ENCODE measurements at regions not wholly inside any gene's neighbourhood (a gene's known extent, or its start where the extent isn't known, plus 50 kb on each side); places are given as distances from the start of the nearest gene placed in this dataset.

DNA sequence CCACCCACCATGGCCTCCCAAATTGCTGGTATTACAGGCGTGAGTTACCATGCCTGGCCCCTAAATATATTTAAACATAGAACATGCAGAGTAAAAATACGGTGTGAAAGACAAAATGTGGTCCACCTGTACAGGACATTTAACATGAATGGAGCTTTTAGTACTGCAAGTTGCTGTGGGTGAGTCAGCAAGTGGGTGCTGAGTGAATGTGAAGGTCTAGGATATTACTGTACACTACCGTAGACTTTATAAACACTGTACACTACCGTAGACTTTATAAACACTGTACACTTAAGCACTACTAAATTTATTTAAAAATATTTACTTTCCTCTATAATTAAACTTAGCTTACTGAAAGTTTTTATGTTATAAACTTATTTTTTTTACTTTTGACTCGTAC lies 317.8 kb downstream of the PRDM9 start:
- TF ChIP-seq EP300 (IDR thresholded peaks at IDR 0.05), result no peak
- Histone ChIP-seq H3K9me3 (no peaks in the 10 kb centered on the region), H3K27ac (replicated peaks in 1 of 4) (no peak overlapping the region), H3K4me1 (no peaks in the 10 kb centered on the region), H3K27me3 (no peaks in the 10 kb centered on the region), H3K4me3 (no peak overlapping the region), H3K36me3 (no peaks in the 10 kb centered on the region)
- 71% methylated on average over 5 of the region's 5 CpGs for WGBS
- intact Hi-C loops (cut with DNase I), result no loop called here
- DNase-seq (ENCODE audit: extremely low spot score), result no peak

DNA sequence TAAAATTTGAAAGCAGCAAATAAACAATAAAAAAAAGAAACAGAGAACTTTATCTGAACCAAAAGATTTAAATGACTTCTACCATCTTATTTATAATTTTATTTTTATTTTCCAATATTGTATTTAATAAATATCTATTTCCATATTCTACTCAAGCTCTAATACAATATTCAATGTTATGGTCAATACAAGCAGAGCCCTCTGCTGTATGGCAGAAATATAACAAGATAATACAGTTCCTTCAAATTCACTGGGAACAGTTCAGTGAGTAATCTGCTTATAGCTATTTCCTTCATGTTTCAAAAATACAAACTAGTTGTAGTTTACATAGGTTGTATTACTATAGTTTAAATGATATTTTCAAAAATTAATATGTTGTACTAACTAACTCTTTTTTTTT lies 332.7 kb downstream of the PRDM9 start:
- Histone ChIP-seq H3K4me3 (no peak overlapping the region), H3K36me3 (no peaks in the 10 kb centered on the region), H3K27ac (replicated peaks in 1 of 4) (no peak overlapping the region), H3K27me3 (no peaks in the 10 kb centered on the region), H3K9me3 (peaks cover 0 to 15% (median 6%) of the 10 kb centered on the region in 4 donors), H3K4me1 (no peaks in the 10 kb centered on the region)
- no peak for DNase-seq (ENCODE audit: extremely low spot score)
- intact Hi-C loops (cut with DNase I), result no loop called here
- TF ChIP-seq POLR2A (IDR thresholded peaks at IDR 0.05; ENCODE audit: low read depth), result no peak
- TF ChIP-seq, protein P1, sequence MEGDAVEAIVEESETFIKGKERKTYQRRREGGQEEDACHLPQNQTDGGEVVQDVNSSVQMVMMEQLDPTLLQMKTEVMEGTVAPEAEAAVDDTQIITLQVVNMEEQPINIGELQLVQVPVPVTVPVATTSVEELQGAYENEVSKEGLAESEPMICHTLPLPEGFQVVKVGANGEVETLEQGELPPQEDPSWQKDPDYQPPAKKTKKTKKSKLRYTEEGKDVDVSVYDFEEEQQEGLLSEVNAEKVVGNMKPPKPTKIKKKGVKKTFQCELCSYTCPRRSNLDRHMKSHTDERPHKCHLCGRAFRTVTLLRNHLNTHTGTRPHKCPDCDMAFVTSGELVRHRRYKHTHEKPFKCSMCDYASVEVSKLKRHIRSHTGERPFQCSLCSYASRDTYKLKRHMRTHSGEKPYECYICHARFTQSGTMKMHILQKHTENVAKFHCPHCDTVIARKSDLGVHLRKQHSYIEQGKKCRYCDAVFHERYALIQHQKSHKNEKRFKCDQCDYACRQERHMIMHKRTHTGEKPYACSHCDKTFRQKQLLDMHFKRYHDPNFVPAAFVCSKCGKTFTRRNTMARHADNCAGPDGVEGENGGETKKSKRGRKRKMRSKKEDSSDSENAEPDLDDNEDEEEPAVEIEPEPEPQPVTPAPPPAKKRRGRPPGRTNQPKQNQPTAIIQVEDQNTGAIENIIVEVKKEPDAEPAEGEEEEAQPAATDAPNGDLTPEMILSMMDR (IDR thresholded peaks at IDR 0.05), result peak in 1 of 3 experiments; percentile 4

DNA sequence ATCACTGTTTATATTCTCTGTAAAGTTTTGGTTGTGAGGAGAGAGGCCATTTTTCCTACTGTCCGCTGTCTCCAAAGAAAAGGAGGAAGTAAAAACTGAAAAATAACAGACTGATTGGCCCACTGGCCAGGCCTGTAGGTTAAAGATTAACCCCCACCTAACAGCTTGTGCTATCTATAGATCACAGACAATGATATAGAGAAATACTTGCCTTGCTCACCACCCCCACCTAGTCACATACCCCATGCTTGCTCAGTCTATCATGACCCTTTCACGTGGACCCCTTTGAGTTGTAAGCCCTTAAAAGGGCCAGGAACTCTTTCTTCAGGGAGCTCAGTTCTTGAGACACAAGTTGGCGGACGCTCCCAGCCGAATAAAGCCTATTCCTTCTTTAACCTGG lies 357.4 kb downstream of the PRDM9 start:
- H3K27me3 ChIP-seq, result no peaks in the 10 kb centered on the region
- H3K9me3 ChIP-seq, result no peaks in the 10 kb centered on the region
- no peak for DNase-seq (ENCODE audit: extremely low spot score)
- intact Hi-C loops (cut with DNase I), result no loop called here
- no peaks in the 10 kb centered on the region for H3K36me3 ChIP-seq
- H3K4me1 ChIP-seq, result no peaks in the 10 kb centered on the region
- H3K4me3 ChIP-seq, result no peak overlapping the region
- no peak for TF ChIP-seq EP300 (IDR thresholded peaks at IDR 0.05)
- TF ChIP-seq POLR2AphosphoS5 (IDR thresholded peaks at IDR 0.05), result no peak
- no peak overlapping the region for H3K27ac ChIP-seq (replicated peaks in 1 of 4)
- WGBS, result 73% methylated on average over 5 of the region's 5 CpGs

DNA sequence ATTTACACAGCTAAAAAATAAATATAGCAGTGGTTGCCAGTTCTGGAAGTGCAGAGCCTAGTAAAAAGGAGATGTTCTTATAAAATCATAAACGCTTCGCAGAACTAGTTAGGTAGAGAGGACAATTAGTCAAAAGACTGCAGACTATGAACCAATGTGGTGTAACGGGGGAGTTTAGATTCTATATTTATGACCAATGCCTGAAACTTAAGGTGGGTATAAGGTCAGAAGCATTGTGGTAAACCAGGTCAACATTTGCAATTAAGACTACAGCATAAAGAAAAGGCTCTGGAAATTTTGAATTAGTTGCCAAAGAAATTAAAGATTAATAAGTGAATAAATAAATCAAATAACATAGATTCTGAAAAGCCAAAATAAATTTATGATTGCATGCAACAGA lies 370.4 kb downstream of the PRDM9 start:
- DNase-seq (ENCODE audit: extremely low spot score), result no peak
- Histone ChIP-seq H3K27ac (replicated peaks in 1 of 4) (no peak overlapping the region), H3K27me3 (no peaks in the 10 kb centered on the region), H3K9me3 (no peaks in the 10 kb centered on the region), H3K36me3 (no peaks in the 10 kb centered on the region), H3K4me3 (no peak overlapping the region), H3K4me1 (no peaks in the 10 kb centered on the region)
- intact Hi-C loops (cut with DNase I), result no loop called here
- WGBS, result 87% methylated on average over 3 of the region's 3 CpGs
- TF ChIP-seq POLR2A (IDR thresholded peaks at IDR 0.05; ENCODE audit: low read depth) (no peak), POLR2AphosphoS5 (IDR thresholded peaks at IDR 0.05) (no peak), EP300 (IDR thresholded peaks at IDR 0.05) (no peak)
- TF ChIP-seq, protein P1 (IDR thresholded peaks at IDR 0.05), result no peak

DNA sequence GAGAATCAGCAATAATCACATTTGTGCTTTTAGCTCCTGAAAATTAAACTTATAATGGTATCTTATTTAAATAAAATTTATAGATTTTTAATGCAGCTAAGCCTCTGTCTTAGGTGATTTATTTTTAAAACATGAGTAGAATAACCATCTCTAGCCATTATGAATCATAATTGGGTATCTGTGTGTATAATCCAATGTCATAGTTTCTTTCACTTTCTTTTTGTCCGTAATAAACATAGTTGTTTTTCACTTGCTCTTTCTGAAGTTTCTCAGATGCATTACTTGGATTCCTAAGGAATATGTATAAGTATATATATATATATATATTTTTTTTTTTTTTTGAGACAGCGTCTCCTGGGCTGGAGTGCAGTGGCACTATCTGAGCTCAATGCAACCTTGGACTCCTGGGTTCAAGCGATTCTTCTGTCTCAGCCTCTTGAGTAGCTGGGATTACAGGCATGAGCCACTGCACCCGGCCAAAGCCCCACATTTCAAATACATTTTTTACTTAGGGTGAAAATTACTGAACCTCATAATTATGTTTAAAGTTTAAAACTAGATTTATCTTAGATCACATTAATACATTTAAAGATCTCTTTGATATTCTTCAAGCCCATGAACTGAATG lies 377.1 kb downstream of the PRDM9 start:
- Histone ChIP-seq H3K27me3 (no peaks in the 10 kb centered on the region), H3K4me3 (no peak overlapping the region), H3K9me3 (no peaks in the 10 kb centered on the region), H3K27ac (replicated peaks in 1 of 4) (no peak overlapping the region), H3K4me1 (no peaks in the 10 kb centered on the region), H3K36me3 (no peaks in the 10 kb centered on the region)
- intact Hi-C loops (cut with DNase I), result no loop called here
- no peak for DNase-seq (ENCODE audit: extremely low spot score)
- TF ChIP-seq EP300 (IDR thresholded peaks at IDR 0.05) (no peak), POLR2A (IDR thresholded peaks at IDR 0.05; ENCODE audit: low read depth) (no peak), POLR2AphosphoS5 (IDR thresholded peaks at IDR 0.05) (no peak)
- TF ChIP-seq, protein P1 (IDR thresholded peaks at IDR 0.05), result no peak
- 81% methylated on average over 4 of the region's 4 CpGs for WGBS

DNA sequence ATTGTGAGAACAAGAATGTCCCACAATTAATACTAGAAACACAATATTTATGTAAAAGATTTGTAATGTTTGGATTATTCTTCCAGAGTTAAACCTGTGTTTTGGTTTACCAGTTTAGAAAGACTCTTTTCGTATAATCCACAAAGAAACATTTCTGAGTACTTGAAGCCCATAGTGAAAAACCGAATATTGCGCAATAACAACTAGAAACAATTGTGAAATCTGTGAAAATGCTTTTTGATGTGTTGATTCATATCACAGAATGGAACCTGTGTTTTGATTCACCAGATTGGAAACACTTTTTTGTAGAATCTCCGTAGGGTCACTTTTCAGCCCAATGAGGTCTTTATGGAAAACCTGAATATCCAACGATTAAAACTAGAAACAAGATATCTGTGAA lies 386.2 kb downstream of the PRDM9 start:
- intact Hi-C loops (cut with DNase I), result no loop called here
- Histone ChIP-seq H3K27me3 (no peaks in the 10 kb centered on the region), H3K9me3 (no peaks in the 10 kb centered on the region), H3K4me1 (no peaks in the 10 kb centered on the region), H3K36me3 (no peaks in the 10 kb centered on the region), H3K4me3 (no peak overlapping the region), H3K27ac (replicated peaks in 1 of 4) (no peak overlapping the region)
- WGBS, result 88% methylated on average over 5 of the region's 5 CpGs
- DNase-seq (ENCODE audit: extremely low spot score), result no peak
- TF ChIP-seq POLR2AphosphoS5 (IDR thresholded peaks at IDR 0.05) (no peak), POLR2A (IDR thresholded peaks at IDR 0.05; ENCODE audit: low read depth) (no peak), EP300 (IDR thresholded peaks at IDR 0.05) (no peak)
- TF ChIP-seq, protein P1 (IDR thresholded peaks at IDR 0.05), result no peak

Measured in esophagus muscularis mucosa (tissue), 4 donors.